GM18951 (cell line): ENCODE measurements at regions not wholly inside any gene's neighbourhood (a gene's known extent, or its start where the extent isn't known, plus 50 kb on each side); places are given as distances from the start of the nearest gene placed in this dataset.

Source experiments
- POLR2A ChIP-seq: IDR thresholded peaks from 4 replicates; pipeline ENCODE4 v1.6.1; 2011; ENCODE audit warnings: mild to moderate bottlenecking; ENCODE audit not compliant: insufficient read length, insufficient read depth; ENCODE audit errors: extremely low read depth
- in situ Hi-C: fragments of 300-500 bp; cut with MboI; formaldehyde crosslinking; loops from one replicate; pipeline ENCODE4 v1.12.0; 2022; ENCODE audit warnings: low sequenced_read_pairs, mixed read lengths, inconsistent platforms; ENCODE audit not compliant: unreplicated experiment

GRCh38 chr16:87174061-87174460 is 143.1 kb downstream of the C16orf95 start:
- in situ Hi-C loops = no loop called here
- TF ChIP-seq POLR2A = no peak

- TF ChIP-seq POLR2A = no peak
- in situ Hi-C loops = no loop called here
Measured at GRCh38 chr16:87176735-87177134, 140.5 kb downstream of the C16orf95 start.

GRCh38 chr16:87177673-87178072 is 139.5 kb downstream of the C16orf95 start:
- in situ Hi-C loops = no loop called here

GRCh38 chr16:87178177-87178863 is 138.9 kb downstream of the C16orf95 start:
- in situ Hi-C loops = no loop called here
- TF ChIP-seq POLR2A = no peak

More at GRCh38 chr16:87177673-87178072, 139.5 kb downstream of the C16orf95 start:
- no peak for TF ChIP-seq POLR2A

- in situ Hi-C loops = no loop called here
Measured at GRCh38 chr16:87178977-87179376, 138.2 kb downstream of the C16orf95 start.

GRCh38 chr16:87180069-87180468 is 137.1 kb downstream of the C16orf95 start:
- in situ Hi-C loops = no loop called here
- TF ChIP-seq POLR2A = no peak

More at GRCh38 chr16:87178977-87179376, 138.2 kb downstream of the C16orf95 start:
- TF ChIP-seq POLR2A = no peak

- in situ Hi-C loops = no loop called here
- no peak for TF ChIP-seq POLR2A
Measured at GRCh38 chr16:87182759-87183158, 134.4 kb downstream of the C16orf95 start.

GRCh38 chr16:87183647-87184046 is 133.5 kb downstream of the C16orf95 start:
- in situ Hi-C loops = no loop called here
- no peak for TF ChIP-seq POLR2A

GRCh38 chr16:87185308-87185707 is 131.9 kb downstream of the C16orf95 start:
- no peak for TF ChIP-seq POLR2A
- in situ Hi-C loops = no loop called here

- in situ Hi-C loops = no loop called here
- no peak for TF ChIP-seq POLR2A
Measured at GRCh38 chr16:87185983-87186382, 131.2 kb downstream of the C16orf95 start.

- in situ Hi-C loops = no loop called here
- no peak for TF ChIP-seq POLR2A
Measured at GRCh38 chr16:87186446-87186845, 130.7 kb downstream of the C16orf95 start.

- in situ Hi-C loops = no loop called here
- TF ChIP-seq POLR2A = no peak
Measured at GRCh38 chr16:87186876-87187533, 130.2 kb downstream of the C16orf95 start.

- no peak for TF ChIP-seq POLR2A
- in situ Hi-C loops = no loop called here
Measured at GRCh38 chr16:87188104-87188503, 129.1 kb downstream of the C16orf95 start.

GRCh38 chr16:87189426-87189825 is 127.8 kb downstream of the C16orf95 start:
- in situ Hi-C loops = no loop called here

More at GRCh38 chr16:87189426-87189825, 127.8 kb downstream of the C16orf95 start:
- no peak for TF ChIP-seq POLR2A
